Ishikawa (cell line): ENCODE measurements at regions not wholly inside any gene's neighbourhood (a gene's known extent, or its start where the extent isn't known, plus 50 kb on each side); places are given as distances from the start of the nearest gene placed in this dataset.

Experiments used
- CEBPB ChIP-seq: IDR thresholded peaks from 2 replicates; pipeline ENCODE4 v1.6.1; 2012
- EGR1 ChIP-seq: IDR thresholded peaks from 2 replicates; pipeline ENCODE4 v1.6.1; 2012
- EP300 ChIP-seq: IDR thresholded peaks from 2 replicates; pipeline ENCODE4 v1.6.1; 2012; ENCODE audit warnings: borderline replicate concordance
- FOXM1 ChIP-seq: IDR thresholded peaks from 2 replicates; pipeline ENCODE4 v1.6.1; 2012; ENCODE audit warnings: low read depth, borderline replicate concordance
- MAX ChIP-seq: IDR thresholded peaks from 2 replicates; pipeline ENCODE4 v1.6.1; 2012
- NFIC ChIP-seq: IDR thresholded peaks from 2 replicates; pipeline ENCODE4 v1.6.1; 2012
- RAD21 ChIP-seq: IDR thresholded peaks from 2 replicates; pipeline ENCODE4 v1.6.1; 2012; ENCODE audit warnings: low read depth
- TAF1 ChIP-seq: IDR thresholded peaks from 2 replicates; pipeline ENCODE4 v1.6.1; 2012; ENCODE audit warnings: low read depth, mild to moderate bottlenecking
- TCF12 ChIP-seq: IDR thresholded peaks from 2 replicates; pipeline ENCODE4 v1.6.1; 2012; ENCODE audit warnings: low read depth
- TEAD4 ChIP-seq: IDR thresholded peaks from 2 replicates; pipeline ENCODE4 v1.6.1; 2012
- USF1 ChIP-seq: IDR thresholded peaks from 2 replicates; pipeline ENCODE4 v1.6.1; 2012
- YY1 ChIP-seq: IDR thresholded peaks from 2 replicates; pipeline ENCODE4 v1.6.1; 2012; ENCODE audit warnings: low read depth
- ZBTB7A ChIP-seq: IDR thresholded peaks from 2 replicates; pipeline ENCODE4 v1.6.1; 2012; ENCODE audit warnings: low read depth
- TF ChIP-seq, protein P1 (sequence below): IDR thresholded peaks from 2 replicates; pipeline ENCODE4 v1.6.1; 2012; ENCODE audit warnings: low read depth, mild to moderate bottlenecking

- TF ChIP-seq RAD21 (no peak), EP300 (no peak), NFIC (no peak), CEBPB (no peak), TCF12 (no peak), TAF1 (no peak), YY1 (no peak), MAX (no peak), TEAD4 (no peak), USF1 (no peak), ZBTB7A (no peak), EGR1 (no peak), FOXM1 (no peak)
- TF ChIP-seq, protein P1, sequence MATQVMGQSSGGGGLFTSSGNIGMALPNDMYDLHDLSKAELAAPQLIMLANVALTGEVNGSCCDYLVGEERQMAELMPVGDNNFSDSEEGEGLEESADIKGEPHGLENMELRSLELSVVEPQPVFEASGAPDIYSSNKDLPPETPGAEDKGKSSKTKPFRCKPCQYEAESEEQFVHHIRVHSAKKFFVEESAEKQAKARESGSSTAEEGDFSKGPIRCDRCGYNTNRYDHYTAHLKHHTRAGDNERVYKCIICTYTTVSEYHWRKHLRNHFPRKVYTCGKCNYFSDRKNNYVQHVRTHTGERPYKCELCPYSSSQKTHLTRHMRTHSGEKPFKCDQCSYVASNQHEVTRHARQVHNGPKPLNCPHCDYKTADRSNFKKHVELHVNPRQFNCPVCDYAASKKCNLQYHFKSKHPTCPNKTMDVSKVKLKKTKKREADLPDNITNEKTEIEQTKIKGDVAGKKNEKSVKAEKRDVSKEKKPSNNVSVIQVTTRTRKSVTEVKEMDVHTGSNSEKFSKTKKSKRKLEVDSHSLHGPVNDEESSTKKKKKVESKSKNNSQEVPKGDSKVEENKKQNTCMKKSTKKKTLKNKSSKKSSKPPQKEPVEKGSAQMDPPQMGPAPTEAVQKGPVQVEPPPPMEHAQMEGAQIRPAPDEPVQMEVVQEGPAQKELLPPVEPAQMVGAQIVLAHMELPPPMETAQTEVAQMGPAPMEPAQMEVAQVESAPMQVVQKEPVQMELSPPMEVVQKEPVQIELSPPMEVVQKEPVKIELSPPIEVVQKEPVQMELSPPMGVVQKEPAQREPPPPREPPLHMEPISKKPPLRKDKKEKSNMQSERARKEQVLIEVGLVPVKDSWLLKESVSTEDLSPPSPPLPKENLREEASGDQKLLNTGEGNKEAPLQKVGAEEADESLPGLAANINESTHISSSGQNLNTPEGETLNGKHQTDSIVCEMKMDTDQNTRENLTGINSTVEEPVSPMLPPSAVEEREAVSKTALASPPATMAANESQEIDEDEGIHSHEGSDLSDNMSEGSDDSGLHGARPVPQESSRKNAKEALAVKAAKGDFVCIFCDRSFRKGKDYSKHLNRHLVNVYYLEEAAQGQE: no peak
Observed at GRCh38 chr3:106296062-106296461, 427.2 kb upstream of the CBLB start.
